Left ventricle myocardium superior (tissue), 1 donor: ENCODE measurements at regions not wholly inside any gene's neighbourhood (a gene's known extent, or its start where the extent isn't known, plus 50 kb on each side); places are given as distances from the start of the nearest gene placed in this dataset.

Source experiments
- ATAC-seq: fragments of 200-7000 bp; cut with Tn5 transposase; one replicate; pipeline ENCODE4 v1.9.1; 2020; ENCODE audit warnings: mild to moderate bottlenecking, moderate library complexity
- DNase-seq: peaks from one replicate; pipeline ENCODE4 v3.0.0-alpha.2; 2020
- intact Hi-C: fragments of 100-400 bp; cut with micrococcal nuclease; formaldehyde crosslinking; loops from one replicate; pipeline ENCODE4 v1.11.0; 2022
- donor health status: DM: no; HTN: yes; CAD: no; lungs with severe emphysema.

DNA sequence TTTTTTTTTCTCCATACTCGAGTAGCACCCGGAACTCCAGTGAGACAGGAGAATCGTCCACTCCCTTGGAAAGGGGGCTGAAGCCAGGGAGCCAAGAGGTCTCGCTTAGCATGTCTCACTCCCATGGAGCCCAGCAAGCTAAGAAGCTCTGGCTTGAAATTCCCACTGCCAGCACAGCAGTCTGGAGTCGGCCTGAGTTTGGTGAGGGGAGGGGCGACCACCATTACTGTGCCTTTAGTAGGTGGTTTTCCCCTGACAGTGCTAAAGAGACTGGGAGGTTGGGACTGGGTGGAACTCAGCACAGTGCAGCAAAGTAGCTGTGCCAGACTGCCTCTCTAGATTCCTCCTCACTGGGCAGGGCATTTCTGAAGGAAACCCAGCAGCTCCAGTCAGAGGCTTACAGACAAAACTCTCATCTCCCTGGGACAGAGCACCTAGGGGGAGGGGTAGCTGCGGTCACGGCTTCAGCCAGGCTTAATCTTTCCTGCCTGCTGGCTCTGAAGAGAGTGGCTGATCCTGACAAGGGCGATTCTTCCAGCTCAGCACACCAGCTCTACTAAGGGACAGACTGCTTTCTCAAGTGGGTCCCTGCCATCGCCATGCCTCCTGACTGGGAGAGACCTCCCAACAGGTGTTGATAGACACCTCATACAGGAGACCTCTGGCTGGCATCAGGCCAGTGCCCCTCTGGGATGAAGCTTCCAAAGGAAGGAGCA lies 414.5 kb upstream of the ZNF608 start:
- intact Hi-C loops = no loop called here
- ATAC-seq (no peak), DNase-seq (no peak)

DNA sequence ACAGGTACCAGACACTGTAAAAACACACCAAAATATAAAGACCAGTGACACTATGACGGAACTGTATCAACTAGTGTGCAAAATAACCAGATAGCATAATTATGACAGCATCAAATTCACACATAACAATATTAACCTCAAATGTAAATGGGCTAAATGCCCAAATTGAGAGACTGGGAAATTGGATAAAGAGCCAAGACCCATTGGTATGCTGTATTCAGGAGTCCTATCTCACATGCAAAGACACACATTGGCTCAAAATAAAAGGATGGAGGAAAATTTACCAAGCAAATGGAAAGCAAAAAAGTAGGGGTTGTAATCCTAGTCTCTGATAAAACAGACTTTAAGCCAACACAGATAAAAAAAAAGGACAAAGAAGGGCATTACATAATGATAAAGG lies 416.3 kb upstream of the ZNF608 start:
- intact Hi-C loops = no loop called here
- no peak for DNase-seq
- no peak for ATAC-seq

DNA sequence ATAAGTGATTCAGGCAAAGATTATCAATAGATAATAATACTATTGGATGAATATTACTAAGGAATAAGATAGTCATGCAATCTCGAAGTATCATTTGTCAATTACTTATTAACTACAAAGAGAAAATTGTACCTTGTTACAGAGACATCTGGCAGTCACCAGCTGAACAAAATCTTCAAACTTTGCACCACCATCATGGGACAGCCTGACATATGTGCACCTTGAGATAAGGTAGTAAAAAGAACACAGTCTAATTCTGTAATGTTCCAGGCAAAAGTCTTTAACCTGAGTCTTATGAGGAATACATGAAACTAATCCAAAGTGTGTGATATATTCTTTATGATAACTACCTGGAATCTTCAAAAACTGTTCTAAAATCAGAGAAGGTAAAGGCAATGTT lies 423.0 kb upstream of the ZNF608 start:
- no peak for ATAC-seq
- DNase-seq = no peak
- intact Hi-C loops = no loop called here

DNA sequence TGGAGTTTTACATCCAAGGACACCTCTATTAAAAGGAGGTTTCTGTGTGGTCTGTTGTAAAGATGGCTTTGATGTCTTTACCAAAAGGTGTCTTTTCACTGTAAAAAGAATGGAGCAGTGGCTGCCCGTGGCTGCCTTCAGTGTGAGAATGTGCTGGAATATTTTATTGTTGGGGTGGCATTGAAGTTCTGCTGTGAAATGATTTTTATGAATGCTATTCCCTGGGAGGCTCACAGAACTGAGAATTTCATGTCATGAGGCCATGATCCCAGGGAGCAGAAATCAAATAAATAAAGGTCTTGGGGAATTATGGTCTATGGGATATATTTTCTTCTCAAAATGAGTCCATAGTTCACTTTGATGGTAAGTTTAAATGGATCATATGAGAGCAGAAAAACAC lies 425.2 kb upstream of the ZNF608 start:
- intact Hi-C loops = no loop called here
- no peak for ATAC-seq

DNA sequence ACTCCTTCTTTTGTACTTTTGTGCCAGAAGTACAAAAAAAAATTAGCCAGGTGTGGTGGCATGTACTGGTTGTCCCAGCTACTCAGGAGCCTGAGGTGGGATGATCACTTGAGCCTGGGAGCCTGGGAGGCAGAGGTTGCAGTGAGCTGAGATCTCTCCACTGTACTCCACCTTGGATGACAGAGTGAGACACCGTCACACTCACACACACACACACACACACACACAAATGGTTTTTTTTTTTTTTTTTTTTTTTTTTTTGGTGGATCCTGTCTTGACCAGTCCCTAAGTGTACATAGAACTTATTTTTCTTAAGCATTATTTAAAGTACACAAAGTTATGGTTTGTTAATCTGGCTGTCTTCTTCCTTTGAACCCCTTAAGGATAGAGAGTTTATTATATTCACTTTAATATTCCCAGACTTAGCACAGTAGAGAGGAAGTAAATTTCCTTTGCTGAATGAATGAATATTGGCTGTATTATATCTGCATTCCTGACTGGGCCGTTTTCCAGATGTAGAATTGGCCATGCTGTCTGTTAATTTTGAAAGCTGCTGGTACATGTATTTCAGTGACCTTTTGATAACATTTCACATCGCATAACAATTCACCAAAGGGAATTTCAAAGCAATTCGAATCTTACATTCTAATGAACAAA lies 429.0 kb upstream of the ZNF608 start:
- DNase-seq = no peak
- ATAC-seq = peak; percentile 34
- intact Hi-C loops = no loop called here

More for the DNA sequence above, 425.2 kb upstream of the ZNF608 start:
- DNase-seq = no peak

DNA sequence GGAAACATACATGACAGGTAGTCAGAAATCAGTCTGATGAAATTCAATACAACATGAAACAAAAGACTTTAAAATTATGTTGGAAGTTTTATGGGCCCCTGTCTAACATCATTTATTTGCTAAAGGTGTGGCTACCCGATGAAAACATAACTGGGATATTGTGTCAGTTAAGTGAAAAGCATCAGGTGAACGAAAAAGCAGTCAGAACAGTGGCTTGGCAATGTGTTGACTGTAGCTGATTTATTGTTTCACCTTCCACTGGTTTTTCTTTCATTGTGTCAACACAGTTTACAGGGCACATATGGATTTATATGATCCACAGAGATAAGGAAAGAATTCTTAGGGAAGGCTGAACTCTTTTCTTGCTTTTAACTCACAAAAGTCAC lies 429.6 kb upstream of the ZNF608 start:
- ATAC-seq (no peak), DNase-seq (no peak)
- intact Hi-C loops = no loop called here

DNA sequence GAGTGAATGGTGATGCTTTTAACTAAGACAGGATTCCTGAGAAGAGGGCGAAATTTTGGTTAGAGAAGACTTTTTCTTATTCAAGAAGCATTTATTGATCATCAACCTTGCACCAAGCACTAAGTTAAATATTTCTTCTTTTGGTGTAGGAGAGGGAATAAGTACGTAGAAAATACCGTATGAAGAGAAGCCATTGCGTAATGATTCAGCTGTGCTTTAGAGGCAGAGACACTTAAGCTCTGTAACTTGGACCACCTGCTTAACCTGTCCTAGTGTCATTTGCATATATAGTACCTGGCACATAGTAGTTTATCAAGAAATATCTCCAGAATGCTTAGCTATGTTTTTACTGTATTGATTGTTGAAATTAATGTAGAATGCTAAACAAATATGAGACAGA lies 430.9 kb upstream of the ZNF608 start:
- intact Hi-C loops = no loop called here
- DNase-seq = no peak
- no peak for ATAC-seq

DNA sequence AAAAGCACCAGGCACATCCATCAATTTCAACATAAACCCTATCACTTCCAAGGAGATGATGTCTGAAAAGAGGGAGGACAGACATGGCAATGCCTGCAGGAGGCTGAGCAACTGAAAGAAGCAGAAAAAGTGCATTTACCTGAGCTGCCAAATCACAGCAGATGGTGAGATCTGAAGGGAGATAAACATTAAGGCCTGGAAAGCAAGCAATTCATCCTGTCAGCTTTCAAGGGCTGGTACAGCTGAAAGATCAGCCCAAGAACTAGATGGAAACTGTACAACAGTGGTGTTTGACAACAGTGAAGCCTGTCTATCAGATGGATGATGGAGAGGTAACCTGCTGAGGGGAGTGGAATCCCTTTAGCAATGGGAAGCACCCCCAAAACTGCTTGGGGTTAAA lies 433.2 kb upstream of the ZNF608 start:
- ATAC-seq (no peak), DNase-seq (no peak)
- intact Hi-C loops = no loop called here

DNA sequence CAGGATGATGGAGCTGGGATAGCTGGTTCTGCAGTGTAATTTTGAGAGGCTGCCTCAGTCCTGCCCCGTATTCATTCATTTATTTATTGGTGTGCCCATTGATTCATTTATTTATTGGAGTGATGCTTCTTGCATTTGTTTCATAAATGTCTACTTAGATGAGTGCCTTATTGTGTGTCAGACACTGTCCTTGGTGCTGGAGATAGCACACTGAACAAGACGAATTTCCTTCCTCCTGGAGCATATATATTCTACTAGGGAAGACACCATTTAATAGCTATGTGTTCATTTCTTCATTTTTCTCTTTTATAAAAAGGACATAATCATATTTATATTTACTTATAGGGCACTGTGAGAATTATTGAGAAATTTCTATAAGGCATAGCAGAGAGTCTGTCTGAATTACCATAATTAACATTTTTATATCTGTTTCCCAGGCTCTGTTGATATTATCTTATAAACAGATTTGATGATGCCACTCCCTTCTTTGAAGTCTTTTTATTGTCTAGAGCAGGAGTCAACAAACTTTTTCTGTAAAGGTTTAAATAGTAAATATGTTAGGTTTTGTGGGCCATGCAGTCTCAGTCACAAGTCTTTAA lies 433.9 kb upstream of the ZNF608 start:
- intact Hi-C loops = no loop called here
- ATAC-seq (no peak), DNase-seq (no peak)

DNA sequence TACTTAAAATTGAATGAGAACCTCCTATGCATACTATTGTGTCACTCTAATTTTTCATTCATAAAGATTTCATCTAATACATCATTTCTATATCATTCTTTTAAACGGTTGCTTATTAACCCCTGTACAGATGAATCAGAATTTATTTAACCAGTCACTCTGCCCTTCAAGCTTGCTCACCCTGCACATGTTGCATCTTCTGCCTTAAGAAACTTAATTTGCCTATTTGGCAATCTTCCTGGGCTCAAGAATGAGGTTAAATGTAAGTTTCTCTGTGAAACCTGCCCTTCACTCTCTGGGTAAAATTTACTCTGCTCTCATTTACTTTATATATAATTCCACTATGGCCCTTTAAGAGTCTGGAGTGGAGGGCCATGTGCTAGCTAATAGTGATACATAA lies 434.7 kb upstream of the ZNF608 start:
- intact Hi-C loops = no loop called here
- no peak for ATAC-seq
- DNase-seq = no peak

DNA sequence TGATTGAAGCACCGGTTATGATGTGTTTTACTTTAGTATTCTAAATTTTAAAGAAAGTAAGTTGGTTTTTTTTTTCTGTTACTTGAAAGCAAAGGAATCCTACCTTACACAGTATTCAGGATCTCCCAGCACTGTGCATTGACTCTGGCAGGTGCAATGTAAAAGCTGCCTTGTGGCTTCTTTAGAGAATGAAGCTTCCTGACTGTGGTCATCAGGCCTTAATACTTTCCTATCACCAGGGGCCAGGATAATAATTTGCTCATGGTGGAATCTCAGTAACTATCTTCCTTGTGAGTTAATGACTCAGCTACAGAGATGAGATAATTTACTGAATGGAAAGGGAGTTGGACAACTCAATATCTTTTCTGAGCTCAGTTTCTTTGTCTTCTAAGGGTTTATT lies 435.5 kb upstream of the ZNF608 start:
- intact Hi-C loops = no loop called here
- no peak for ATAC-seq
- no peak for DNase-seq

DNA sequence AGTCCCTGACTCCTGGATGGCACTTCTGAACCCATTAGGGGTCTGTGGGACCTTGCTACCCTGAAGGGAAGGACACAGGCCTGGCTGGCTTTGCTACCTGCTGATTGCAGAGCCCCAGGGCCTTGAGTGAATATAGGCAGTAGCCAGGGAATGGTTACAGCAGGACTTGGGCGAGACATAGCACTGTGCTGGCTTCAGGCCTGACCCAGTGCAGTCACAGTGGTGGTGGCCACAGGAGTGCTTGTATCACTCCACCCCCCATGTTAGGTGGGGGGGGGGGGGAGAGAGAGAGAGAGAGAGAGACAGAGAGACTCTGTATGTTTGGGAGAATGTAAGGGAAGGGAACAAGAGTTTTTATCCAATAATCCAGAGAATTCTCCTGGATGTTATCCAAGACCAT lies 439.3 kb upstream of the ZNF608 start:
- intact Hi-C loops = no loop called here

DNA sequence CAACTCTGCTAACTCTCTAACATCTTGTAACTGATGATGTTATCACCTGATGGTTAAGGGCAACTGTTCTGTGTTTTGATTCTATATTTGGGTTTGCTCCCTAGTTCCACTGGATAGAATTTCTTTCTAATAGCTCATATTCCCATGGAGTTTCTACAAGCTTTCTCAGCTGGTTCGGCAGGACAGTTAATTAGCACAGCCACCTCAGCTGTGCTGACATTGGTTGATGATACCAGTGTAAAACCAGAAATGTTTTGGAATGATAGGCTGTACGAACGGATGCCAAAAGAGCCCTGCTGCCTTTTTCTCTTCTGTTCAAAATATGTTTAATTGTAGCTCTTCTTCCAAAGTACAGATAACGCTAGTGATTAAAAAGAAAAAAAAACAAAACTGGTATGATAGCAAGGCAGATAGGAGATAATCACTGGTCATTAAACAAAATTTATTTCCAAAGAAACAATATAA lies 440.5 kb upstream of the ZNF608 start:
- no peak for DNase-seq
- ATAC-seq = peak; percentile 61
- intact Hi-C loops = no loop called here

More for the DNA sequence above, 439.3 kb upstream of the ZNF608 start:
- no peak for ATAC-seq
- no peak for DNase-seq

DNA sequence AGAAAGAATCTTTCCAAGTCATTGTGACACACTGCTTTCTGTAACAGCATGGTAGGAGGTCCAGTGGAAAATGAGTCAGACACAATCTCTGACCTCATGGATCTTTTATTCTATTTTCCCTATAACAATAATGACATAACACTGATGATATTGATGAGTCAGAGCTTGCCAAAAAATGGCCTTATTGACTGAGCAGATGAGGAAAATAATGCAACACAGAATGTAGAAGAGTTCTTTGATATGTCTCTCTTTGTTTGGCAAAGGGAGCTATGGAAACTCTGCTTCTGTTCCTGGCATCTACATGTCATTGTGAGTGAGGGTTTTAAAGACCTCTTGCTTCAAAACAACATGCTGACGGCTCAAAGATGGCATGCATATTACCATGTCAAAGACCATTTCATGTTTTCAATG lies 443.1 kb upstream of the ZNF608 start:
- intact Hi-C loops = no loop called here
- no peak for DNase-seq
- no peak for ATAC-seq

DNA sequence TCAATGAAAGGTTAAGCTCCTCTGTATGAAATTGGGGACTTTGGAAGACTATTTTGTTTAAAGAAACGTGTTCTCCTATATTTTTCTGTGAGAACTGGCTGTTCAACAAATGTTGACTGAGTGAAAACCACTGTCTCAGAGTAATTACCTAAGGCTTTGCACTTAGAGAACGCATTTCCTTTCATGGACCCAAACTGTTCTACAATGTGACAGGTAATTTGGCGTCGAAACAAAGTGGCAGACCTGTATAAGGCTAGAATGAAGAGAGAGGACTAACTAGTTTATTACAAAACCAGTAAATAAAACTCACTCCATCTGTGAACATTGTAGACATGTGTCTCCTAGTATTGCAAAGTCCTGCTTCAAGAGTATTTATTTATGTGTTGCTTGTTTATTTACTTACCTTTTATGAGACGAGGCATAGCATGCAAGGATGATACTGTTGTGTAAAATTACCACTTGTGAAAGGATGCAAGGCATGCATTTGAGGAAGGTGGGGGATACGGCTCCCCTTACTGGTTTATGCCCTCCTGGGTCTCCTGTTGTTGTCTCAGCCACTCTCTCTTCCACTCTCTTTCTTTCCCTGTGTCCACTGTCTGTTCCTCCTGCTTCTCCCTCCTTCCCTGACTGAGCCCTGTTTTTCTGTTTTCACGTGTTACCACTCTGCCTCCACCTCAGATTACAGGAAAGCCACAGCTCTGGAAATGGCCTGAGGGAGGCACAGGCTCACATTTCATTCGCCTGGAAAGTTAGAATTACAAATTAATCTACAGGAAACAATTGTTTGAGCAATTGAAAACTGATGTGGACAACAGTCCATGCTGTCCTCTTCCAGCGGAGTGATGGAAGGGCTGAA lies 444.0 kb upstream of the ZNF608 start:
- intact Hi-C loops = no loop called here
- DNase-seq = no peak
- no peak for ATAC-seq

DNA sequence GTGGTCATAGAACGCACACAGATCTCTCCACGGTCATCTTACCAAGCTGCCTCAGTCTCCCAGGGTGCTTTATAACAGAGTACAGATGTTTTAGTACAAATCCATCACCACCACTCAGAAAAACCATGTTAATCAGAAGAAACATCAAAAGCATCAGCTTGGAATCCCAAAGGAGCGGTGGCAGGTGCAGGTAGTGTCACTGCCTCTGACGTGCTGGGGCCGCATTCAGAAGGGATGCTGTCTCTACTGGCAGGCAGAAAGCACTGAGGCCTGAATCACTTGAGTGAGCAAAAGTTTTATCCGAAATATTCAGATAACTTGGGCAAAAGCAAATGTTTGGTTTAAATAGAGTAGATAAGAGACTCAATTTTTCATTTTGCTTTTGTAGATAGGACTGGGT lies 448.4 kb upstream of the ZNF608 start:
- intact Hi-C loops = no loop called here
- DNase-seq (no peak), ATAC-seq (no peak)

DNA sequence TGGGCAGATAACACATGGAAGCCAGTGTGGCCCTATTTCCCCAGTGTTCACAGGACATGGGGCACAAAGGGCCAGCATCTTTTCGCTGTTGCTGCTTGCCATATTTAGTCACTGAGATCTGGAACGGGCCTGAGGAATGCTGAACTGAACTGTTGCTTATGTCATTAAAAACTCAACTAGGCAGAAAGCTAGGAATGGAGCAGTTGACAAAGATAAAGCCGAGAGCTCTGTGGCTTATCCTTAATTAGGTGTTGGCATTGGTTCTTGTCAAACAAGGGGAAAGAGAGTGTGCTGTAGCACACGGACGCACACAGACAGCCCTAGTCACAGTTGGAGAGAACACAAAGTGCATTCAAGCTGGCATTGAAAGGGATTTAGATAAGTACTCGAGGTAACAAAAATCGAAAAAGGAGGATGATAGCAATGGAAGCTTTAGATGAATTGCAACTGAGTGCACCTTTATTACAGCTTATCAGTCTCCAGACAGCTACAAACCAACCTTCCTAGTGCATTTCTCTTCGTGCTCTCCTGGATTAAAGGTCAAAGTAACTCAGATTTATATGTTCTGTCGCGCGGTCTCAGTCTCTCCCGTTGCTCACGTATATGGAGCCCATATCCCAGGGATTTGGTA lies 450.2 kb upstream of the ZNF608 start:
- ATAC-seq = peak; percentile 93

DNA sequence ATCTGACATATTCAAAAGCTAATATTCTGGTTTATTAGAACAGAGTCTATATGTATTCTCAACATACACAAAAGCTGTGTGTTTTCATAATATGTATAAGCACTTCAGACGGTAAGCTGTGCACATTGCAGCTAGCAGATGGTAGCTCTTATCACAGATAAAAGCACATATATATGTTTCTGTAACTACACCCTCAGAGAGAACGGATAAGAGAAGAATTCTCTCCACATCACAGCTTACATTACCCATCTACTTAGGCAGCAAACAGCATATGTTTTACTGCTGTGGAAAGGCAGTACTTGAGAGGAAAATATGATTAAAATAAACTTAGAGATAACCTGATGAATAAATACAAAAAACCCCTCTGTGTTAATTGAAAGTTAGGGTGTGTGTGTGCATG lies 450.9 kb upstream of the ZNF608 start:
- no peak for ATAC-seq
- DNase-seq = no peak
- intact Hi-C loops = no loop called here

More for the DNA sequence above, 450.2 kb upstream of the ZNF608 start:
- peak; percentile 23 for DNase-seq
- intact Hi-C loops = no loop called here

DNA sequence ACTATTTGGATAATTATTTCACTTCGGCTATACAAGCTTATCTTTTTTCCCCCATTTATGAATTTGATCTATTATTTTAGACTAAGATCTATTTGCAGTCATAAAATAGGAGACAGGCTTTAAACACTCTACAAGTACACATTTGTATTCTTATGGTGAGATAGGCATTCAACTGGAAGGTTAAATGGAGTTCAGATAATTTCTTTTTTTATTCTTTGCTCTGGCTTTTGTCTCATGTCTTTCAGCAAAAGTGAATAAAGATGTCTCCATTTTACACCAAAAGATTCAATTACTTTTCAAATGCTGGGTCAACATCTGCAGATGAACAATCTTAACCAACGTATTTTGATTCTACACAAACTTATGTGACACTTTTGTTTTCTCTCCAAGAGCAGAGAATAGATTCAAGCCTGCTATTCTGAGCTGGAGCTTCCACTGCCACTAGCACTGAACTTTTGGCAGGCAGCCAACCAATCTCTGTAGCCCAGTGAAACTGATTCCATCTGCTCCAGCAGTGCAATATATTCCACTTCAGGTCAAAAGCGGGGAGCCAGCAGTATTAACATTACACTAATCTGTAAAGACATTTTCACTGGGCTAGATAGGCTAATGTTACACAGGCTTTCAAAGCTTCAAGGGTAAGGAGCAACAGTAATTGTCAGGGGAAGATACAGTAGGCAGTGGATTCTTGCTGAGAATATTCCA lies 452.0 kb upstream of the ZNF608 start:
- intact Hi-C loops = no loop called here
- DNase-seq = peak; percentile 80
- peak; percentile 77 for ATAC-seq
